ENCODE measurements at regions not wholly inside any gene's neighbourhood (a gene's known extent, or its start where the extent isn't known, plus 50 kb on each side); places are given as distances from the start of the nearest gene placed in this dataset.

GRCh38 chr18:39685303-39685902 lies 2119.8 kb upstream of the CELF4 start:
- Histone ChIP-seq H3K4me1 (ENCODE audit: low read depth, poor library complexity, severe bottlenecking) (no peaks in the 10 kb centered on the region), H3K4me3 (IDR thresholded peaks at IDR 0.05; ENCODE audit: insufficient read depth, low read depth, low read length) (no peak overlapping the region), H3K4me2 (no peak overlapping the region), H3K27me3 (ENCODE audit: insufficient read depth, low read depth) (no peaks in the 10 kb centered on the region), H3K9ac (no peak overlapping the region), H3K79me2 (ENCODE audit: insufficient read depth, low read depth) (no peaks in the 10 kb centered on the region), H4K20me1 (ENCODE audit: insufficient read depth) (no peaks in the 10 kb centered on the region), H2AFZ (ENCODE audit: low read depth) (no peak overlapping the region), H3K27ac (no peak overlapping the region), H3K36me3 (ENCODE audit: insufficient read depth) (no peaks in the 10 kb centered on the region)
- TF ChIP-seq, protein P1, sequence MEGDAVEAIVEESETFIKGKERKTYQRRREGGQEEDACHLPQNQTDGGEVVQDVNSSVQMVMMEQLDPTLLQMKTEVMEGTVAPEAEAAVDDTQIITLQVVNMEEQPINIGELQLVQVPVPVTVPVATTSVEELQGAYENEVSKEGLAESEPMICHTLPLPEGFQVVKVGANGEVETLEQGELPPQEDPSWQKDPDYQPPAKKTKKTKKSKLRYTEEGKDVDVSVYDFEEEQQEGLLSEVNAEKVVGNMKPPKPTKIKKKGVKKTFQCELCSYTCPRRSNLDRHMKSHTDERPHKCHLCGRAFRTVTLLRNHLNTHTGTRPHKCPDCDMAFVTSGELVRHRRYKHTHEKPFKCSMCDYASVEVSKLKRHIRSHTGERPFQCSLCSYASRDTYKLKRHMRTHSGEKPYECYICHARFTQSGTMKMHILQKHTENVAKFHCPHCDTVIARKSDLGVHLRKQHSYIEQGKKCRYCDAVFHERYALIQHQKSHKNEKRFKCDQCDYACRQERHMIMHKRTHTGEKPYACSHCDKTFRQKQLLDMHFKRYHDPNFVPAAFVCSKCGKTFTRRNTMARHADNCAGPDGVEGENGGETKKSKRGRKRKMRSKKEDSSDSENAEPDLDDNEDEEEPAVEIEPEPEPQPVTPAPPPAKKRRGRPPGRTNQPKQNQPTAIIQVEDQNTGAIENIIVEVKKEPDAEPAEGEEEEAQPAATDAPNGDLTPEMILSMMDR (conservative IDR thresholded peaks at IDR 0.05; ENCODE audit: low read depth, low read length), result no peak

DNA sequence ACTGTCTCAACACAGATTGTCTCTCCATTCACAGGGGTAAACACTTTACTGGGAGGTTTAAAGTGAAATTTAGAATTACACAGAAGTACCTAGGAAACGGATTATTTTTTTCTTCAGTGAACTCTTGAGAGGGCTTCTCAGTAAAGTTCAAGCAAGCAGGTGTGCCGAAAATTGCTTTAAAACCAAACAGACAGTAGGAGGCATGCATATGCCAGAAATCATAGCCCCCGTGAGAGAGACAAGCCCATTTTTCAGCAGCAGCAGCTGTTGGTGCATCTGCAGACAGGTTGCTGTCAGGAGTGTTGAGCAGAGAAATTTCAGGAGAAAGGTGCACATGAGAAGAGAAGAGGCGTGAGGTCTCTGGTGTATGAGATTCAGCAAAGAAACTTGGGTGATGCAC lies 2115.5 kb upstream of the CELF4 start:
- H3K27me3 ChIP-seq (ENCODE audit: insufficient read depth, low read depth), result no peaks in the 10 kb centered on the region
- no peak overlapping the region for H3K27ac ChIP-seq
- no peaks in the 10 kb centered on the region for H3K4me1 ChIP-seq (ENCODE audit: low read depth, poor library complexity, severe bottlenecking)
- no peak overlapping the region for H3K9ac ChIP-seq
- no peaks in the 10 kb centered on the region for H3K79me2 ChIP-seq (ENCODE audit: insufficient read depth, low read depth)
- H2AFZ ChIP-seq (ENCODE audit: low read depth), result no peak overlapping the region
- TF ChIP-seq, protein P1 (conservative IDR thresholded peaks at IDR 0.05; ENCODE audit: low read depth, low read length), result no peak
- H3K36me3 ChIP-seq (ENCODE audit: insufficient read depth), result no peaks in the 10 kb centered on the region
- H3K4me3 ChIP-seq (IDR thresholded peaks at IDR 0.05; ENCODE audit: insufficient read depth, low read depth, low read length), result no peak overlapping the region
- H4K20me1 ChIP-seq (ENCODE audit: insufficient read depth), result no peaks in the 10 kb centered on the region
- no peak overlapping the region for H3K4me2 ChIP-seq

DNA sequence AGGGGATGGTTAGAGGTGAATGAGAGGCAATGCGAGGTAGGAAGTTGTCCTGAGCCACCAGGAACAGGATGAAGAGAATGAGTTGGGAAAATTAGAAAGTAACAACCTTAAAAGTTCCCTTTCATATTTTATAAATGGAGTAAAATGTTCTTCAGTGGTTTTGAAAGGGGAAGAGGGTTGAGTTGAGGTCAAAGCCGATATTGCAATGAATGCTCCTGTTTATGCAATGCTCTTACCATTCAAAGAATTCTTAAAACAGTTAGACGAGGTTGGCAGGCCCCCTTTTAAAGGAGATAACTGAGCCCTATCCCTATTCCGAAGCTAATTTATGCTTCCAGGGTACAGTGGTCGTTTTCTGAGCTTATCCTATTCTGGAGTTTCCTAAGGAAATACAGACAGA lies 2110.3 kb upstream of the CELF4 start:
- H3K9ac ChIP-seq, result no peak overlapping the region
- no peak overlapping the region for H3K27ac ChIP-seq
- no peaks in the 10 kb centered on the region for H3K27me3 ChIP-seq (ENCODE audit: insufficient read depth, low read depth)
- TF ChIP-seq, protein P1 (conservative IDR thresholded peaks at IDR 0.05; ENCODE audit: low read depth, low read length), result no peak
- H2AFZ ChIP-seq (ENCODE audit: low read depth), result no peak overlapping the region
- H3K36me3 ChIP-seq (ENCODE audit: insufficient read depth), result no peaks in the 10 kb centered on the region
- H4K20me1 ChIP-seq (ENCODE audit: insufficient read depth), result no peaks in the 10 kb centered on the region
- H3K4me2 ChIP-seq, result no peak overlapping the region
- H3K4me3 ChIP-seq (IDR thresholded peaks at IDR 0.05; ENCODE audit: insufficient read depth, low read depth, low read length), result no peak overlapping the region
- no peaks in the 10 kb centered on the region for H3K4me1 ChIP-seq (ENCODE audit: low read depth, poor library complexity, severe bottlenecking)
- no peaks in the 10 kb centered on the region for H3K79me2 ChIP-seq (ENCODE audit: insufficient read depth, low read depth)

DNA sequence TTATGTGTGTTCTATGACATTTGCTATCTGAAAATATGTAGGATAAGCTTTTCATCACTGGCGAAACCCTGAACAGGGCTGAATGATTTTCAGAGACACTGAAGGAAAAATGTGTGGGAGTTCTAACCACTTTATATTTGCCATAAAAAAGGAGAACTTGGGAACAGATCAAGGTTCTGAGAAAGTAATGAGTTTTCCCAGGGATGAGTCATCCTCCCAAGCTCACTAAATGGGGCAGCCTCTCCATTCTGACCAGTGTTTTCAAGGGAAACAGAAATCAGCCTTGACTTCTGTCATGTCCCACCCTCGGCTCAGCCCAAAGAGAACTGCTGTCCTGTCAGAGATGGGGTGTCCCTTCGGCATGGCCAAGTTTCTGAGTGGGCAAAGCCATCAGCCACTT lies 2109.8 kb upstream of the CELF4 start:
- no peaks in the 10 kb centered on the region for H3K79me2 ChIP-seq (ENCODE audit: insufficient read depth, low read depth)
- no peak overlapping the region for H3K27ac ChIP-seq
- no peaks in the 10 kb centered on the region for H3K4me1 ChIP-seq (ENCODE audit: low read depth, poor library complexity, severe bottlenecking)
- no peak overlapping the region for H2AFZ ChIP-seq (ENCODE audit: low read depth)
- no peaks in the 10 kb centered on the region for H3K27me3 ChIP-seq (ENCODE audit: insufficient read depth, low read depth)
- H3K4me3 ChIP-seq (IDR thresholded peaks at IDR 0.05; ENCODE audit: insufficient read depth, low read depth, low read length), result no peak overlapping the region
- no peak overlapping the region for H3K9ac ChIP-seq
- no peaks in the 10 kb centered on the region for H3K36me3 ChIP-seq (ENCODE audit: insufficient read depth)
- H4K20me1 ChIP-seq (ENCODE audit: insufficient read depth), result no peaks in the 10 kb centered on the region
- H3K4me2 ChIP-seq, result no peak overlapping the region
- TF ChIP-seq, protein P1 (conservative IDR thresholded peaks at IDR 0.05; ENCODE audit: low read depth, low read length), result no peak
